ENCODE measurements at regions not wholly inside any gene's neighbourhood (a gene's known extent, or its start where the extent isn't known, plus 50 kb on each side); places are given as distances from the start of the nearest gene placed in this dataset.
"Not testable (repeated sequence)": the region's sequence is repeated elsewhere in the genome, so short reads cannot be mapped to it uniquely, and the experiment has no call there.

DNA sequence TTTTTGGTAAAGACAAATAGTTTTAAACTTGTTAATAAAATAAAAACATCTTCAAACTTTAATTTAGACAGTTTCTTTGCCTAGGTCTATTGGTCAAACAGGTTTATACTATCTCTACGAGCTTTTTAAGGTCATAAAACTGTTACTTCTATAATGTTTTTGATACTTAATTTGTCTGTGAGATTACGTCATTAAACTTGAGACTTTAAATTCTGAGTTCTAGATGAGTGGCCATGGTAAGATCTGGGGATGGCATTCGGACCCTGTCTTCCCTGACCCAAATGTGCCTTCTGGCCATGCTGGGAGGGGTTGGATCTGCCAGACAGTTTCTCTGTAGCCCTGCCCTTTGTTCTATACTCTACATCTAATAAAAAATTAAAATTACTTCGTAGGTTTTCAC lies 497.8 kb downstream of the TMEM135 start:
- H3K36me3 ChIP-seq: no peaks in the 10 kb centered on the region
- no peaks in the 10 kb centered on the region for H3K27me3 ChIP-seq
- H3K9me3 ChIP-seq (replicated peaks in 1 of 11): no peaks in the 10 kb centered on the region
- H3K9ac ChIP-seq: no peak overlapping the region
- H3K4me1 ChIP-seq: peaks cover 0 to 8% (median 0%) of the 10 kb centered on the region in 10 experiments; a peak in 2 of 20 replicates
- no peak for TF ChIP-seq Cebpa-rat (IDR thresholded peaks at IDR 0.05)
- no peak overlapping the region for H3K4me3 ChIP-seq
- no peak overlapping the region for H3K27ac ChIP-seq
- no peaks in the 10 kb centered on the region for H4K20me1 ChIP-seq
- H3K4me2 ChIP-seq: no peak overlapping the region

- H3K4me2 ChIP-seq, H3K4me3 ChIP-seq, H4K20me1 ChIP-seq, H3K36me3 ChIP-seq, H3K9ac ChIP-seq, H3K27ac ChIP-seq, H3K27me3 ChIP-seq, H3K4me1 ChIP-seq: not testable (repeated sequence)
- peaks cover 12 to 21% (median 17%) of the 10 kb centered on the region in 11 experiments; a peak in 19 of 22 replicates for H3K9me3 ChIP-seq (replicated peaks in 1 of 11)
Observed at GRCh38 chr11:87531835-87532234, 494.1 kb downstream of the TMEM135 start.

- H3K36me3 ChIP-seq: no peaks in the 10 kb centered on the region
- no peaks in the 10 kb centered on the region for H3K4me1 ChIP-seq
- peaks cover 12 to 21% (median 17%) of the 10 kb centered on the region in 11 experiments; a peak in 19 of 22 replicates for H3K9me3 ChIP-seq (replicated peaks in 1 of 11)
- no peak for TF ChIP-seq Cebpa-rat (IDR thresholded peaks at IDR 0.05)
- H3K4me2 ChIP-seq: no peak overlapping the region
- H4K20me1 ChIP-seq: no peaks in the 10 kb centered on the region
- no peak overlapping the region for H3K27ac ChIP-seq
- no peak overlapping the region for H3K4me3 ChIP-seq
- H3K27me3 ChIP-seq: no peaks in the 10 kb centered on the region
- no peak overlapping the region for H3K9ac ChIP-seq
Observed at GRCh38 chr11:87529486-87529885, 491.8 kb downstream of the TMEM135 start.

DNA sequence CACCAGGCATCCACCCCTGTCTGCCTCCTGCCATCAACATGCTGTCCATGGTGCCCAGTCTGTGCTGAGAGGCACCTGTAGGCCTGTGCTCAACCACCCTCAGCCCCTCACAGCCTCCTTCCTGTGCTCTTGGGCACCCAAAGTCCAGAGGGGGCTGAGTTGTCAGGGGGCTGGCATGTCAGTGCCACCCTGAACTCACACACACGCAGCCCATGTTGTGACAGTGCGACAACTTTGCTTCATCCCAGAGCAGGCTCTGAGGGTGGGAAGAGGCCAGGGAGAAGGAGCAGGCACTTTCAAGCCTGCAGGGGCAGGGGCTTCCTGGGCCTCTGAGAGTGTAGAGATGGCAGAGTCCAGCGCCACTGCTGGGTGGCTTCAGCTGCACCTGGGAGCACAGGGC lies 491.0 kb downstream of the TMEM135 start:
- no peak overlapping the region for H3K4me2 ChIP-seq

GRCh38 chr11:87523276-87523675 lies 485.5 kb downstream of the TMEM135 start:
- H3K36me3 ChIP-seq: no peaks in the 10 kb centered on the region

More for the DNA sequence above, 491.0 kb downstream of the TMEM135 start:
- H4K20me1 ChIP-seq: no peaks in the 10 kb centered on the region
- H3K4me1 ChIP-seq: no peaks in the 10 kb centered on the region
- H3K4me3 ChIP-seq: no peak overlapping the region
- H3K9me3 ChIP-seq (replicated peaks in 1 of 11): peaks cover 12 to 21% (median 17%) of the 10 kb centered on the region in 11 experiments; a peak in 19 of 22 replicates
- no peak overlapping the region for H3K27ac ChIP-seq
- no peak for TF ChIP-seq Cebpa-rat (IDR thresholded peaks at IDR 0.05)
- no peaks in the 10 kb centered on the region for H3K36me3 ChIP-seq
- H3K27me3 ChIP-seq: no peaks in the 10 kb centered on the region
- H3K9ac ChIP-seq: no peak overlapping the region

GRCh38 chr11:87518266-87518665 lies 480.5 kb downstream of the TMEM135 start:
- no peaks in the 10 kb centered on the region for H3K9me3 ChIP-seq (replicated peaks in 1 of 11)
- no peak overlapping the region for H3K9ac ChIP-seq
- H3K4me1 ChIP-seq: no peaks in the 10 kb centered on the region
- H3K27me3 ChIP-seq: no peaks in the 10 kb centered on the region
- H3K36me3 ChIP-seq: no peaks in the 10 kb centered on the region
- H3K4me3 ChIP-seq: no peak overlapping the region
- H3K4me2 ChIP-seq: no peak overlapping the region
- H4K20me1 ChIP-seq: no peaks in the 10 kb centered on the region
- H3K27ac ChIP-seq: no peak overlapping the region
- TF ChIP-seq Cebpa-rat (IDR thresholded peaks at IDR 0.05): no peak

More at GRCh38 chr11:87523276-87523675, 485.5 kb downstream of the TMEM135 start:
- Histone ChIP-seq H3K27ac (no peak overlapping the region), H3K9me3 (replicated peaks in 1 of 11) (peaks cover 5 to 9% (median 8%) of the 10 kb centered on the region in 11 experiments; a peak in 19 of 22 replicates), H3K4me1 (no peaks in the 10 kb centered on the region), H4K20me1 (no peaks in the 10 kb centered on the region), H3K4me3 (no peak overlapping the region), H3K27me3 (no peaks in the 10 kb centered on the region), H3K4me2 (no peak overlapping the region), H3K9ac (no peak overlapping the region)
- TF ChIP-seq Cebpa-rat (IDR thresholded peaks at IDR 0.05): no peak

GRCh38 chr11:87517351-87517750 lies 479.6 kb downstream of the TMEM135 start:
- Histone ChIP-seq H3K9ac (no peak overlapping the region), H3K4me2 (no peak overlapping the region), H3K36me3 (no peaks in the 10 kb centered on the region), H3K9me3 (replicated peaks in 1 of 11) (no peaks in the 10 kb centered on the region), H3K27me3 (no peaks in the 10 kb centered on the region), H3K4me3 (no peak overlapping the region), H3K4me1 (no peaks in the 10 kb centered on the region), H4K20me1 (no peaks in the 10 kb centered on the region), H3K27ac (no peak overlapping the region)
- TF ChIP-seq Cebpa-rat (IDR thresholded peaks at IDR 0.05): no peak

- not testable (repeated sequence) for H3K27ac ChIP-seq; H3K9ac ChIP-seq; H3K4me2 ChIP-seq; H4K20me1 ChIP-seq; H3K4me1 ChIP-seq; H3K36me3 ChIP-seq; H3K27me3 ChIP-seq; H3K9me3 ChIP-seq (replicated peaks in 1 of 11); H3K4me3 ChIP-seq
Observed at GRCh38 chr11:87507722-87508121, 470.0 kb downstream of the TMEM135 start.

DNA sequence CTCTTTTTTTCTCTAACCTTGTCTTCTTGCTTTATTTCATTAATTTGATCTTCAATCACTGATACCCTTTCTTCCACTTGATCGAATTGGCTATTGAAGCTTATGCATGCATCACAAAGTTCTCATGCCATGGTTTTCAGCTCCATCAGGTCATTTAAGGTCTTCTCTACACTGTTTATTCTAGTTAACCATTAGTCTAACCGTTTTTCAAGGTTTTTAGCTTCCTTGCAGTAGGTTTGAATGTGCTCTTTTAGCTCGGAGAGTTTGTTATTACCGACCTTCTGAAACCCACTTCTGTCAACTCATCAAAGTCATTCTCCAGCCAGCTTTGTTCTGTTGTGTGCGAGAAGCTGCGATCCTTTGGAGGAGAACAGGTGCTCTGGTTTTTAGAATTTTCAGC lies 469.2 kb downstream of the TMEM135 start:
- not testable (repeated sequence) for H3K4me3 ChIP-seq; H3K4me1 ChIP-seq; H3K4me2 ChIP-seq; H3K36me3 ChIP-seq; H4K20me1 ChIP-seq; H3K9me3 ChIP-seq (replicated peaks in 1 of 11); H3K27me3 ChIP-seq; H3K27ac ChIP-seq; H3K9ac ChIP-seq

DNA sequence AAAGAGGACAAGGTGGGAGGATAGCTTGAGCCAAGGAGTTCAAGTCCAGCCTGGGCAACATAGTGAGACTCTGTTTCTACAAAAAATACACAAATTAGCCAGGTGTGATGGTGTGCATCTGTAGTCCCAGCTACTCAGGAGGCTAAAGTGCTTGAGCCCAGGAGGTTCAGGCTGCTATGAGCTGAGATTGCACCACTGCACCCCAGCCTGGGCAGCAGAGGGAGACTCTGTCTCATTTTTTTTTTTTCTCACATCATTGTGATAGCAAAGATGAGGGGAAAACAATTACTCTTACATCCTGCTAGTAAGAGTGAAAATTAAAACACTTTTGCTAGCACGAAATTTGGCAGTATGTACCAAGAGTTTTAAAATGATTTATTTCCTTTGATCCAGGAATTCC lies 463.7 kb downstream of the TMEM135 start:
- Histone ChIP-seq H3K4me1 (no peaks in the 10 kb centered on the region), H3K9me3 (replicated peaks in 1 of 11) (no peaks in the 10 kb centered on the region), H3K27ac (no peak overlapping the region), H3K27me3 (no peaks in the 10 kb centered on the region), H3K4me3 (no peak overlapping the region), H3K36me3 (no peaks in the 10 kb centered on the region), H4K20me1 (no peaks in the 10 kb centered on the region), H3K9ac (no peak overlapping the region), H3K4me2 (no peak overlapping the region)
- no peak for TF ChIP-seq Cebpa-rat (IDR thresholded peaks at IDR 0.05)

DNA sequence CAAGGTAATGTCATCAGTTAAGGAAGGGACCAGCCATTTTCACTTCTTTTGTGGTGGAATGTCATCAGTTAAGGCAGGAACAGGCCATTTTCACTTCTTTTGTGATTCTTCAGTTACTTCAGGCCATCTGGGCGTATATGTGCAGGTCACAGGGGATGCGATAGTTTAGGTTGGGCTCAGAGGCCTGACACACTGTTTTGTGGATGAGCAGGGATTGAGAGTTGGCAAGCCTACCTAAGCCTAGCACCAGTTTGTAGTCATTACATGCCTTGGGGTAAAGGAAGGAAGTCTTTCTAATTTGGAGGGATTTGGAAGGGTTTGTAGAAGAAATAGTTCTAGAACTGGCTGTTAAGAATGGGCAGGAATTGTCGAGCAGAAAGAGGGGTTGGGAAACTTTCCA lies 457.2 kb downstream of the TMEM135 start:
- H3K36me3 ChIP-seq, H3K9ac ChIP-seq: not testable (repeated sequence)

DNA sequence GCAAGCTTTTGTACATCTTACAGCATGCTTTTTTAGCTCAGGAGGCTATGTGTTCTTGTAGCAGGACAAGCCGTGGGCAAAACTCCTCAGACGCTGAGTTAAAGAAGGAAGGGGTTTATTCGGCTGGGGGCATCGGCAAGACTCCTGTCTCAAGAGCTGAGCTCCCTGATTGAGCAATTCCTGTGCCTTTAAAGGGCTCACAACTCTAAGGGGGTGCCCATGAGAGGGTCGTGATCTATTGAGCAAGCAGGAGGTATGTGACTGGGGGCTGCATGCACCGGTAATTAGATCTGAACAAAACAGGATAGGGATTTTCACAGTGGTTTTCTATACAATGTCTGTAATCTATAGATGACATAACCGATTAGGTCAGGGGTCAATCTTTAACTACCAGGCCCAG lies 456.3 kb downstream of the TMEM135 start:
- not testable (repeated sequence) for H3K4me3 ChIP-seq; H3K4me2 ChIP-seq; H3K27ac ChIP-seq; H3K36me3 ChIP-seq; H3K4me1 ChIP-seq; H4K20me1 ChIP-seq; H3K9ac ChIP-seq; H3K9me3 ChIP-seq (replicated peaks in 1 of 11); H3K27me3 ChIP-seq

More for the DNA sequence above, 457.2 kb downstream of the TMEM135 start:
- not testable (repeated sequence) for H3K27ac ChIP-seq; H4K20me1 ChIP-seq; H3K4me3 ChIP-seq; H3K9me3 ChIP-seq (replicated peaks in 1 of 11); H3K4me1 ChIP-seq; H3K27me3 ChIP-seq; H3K4me2 ChIP-seq
